ENCODE measurements at regions not wholly inside any gene's neighbourhood (a gene's known extent, or its start where the extent isn't known, plus 50 kb on each side); places are given as distances from the start of the nearest gene placed in this dataset.

GRCh38 chr15:95684126-95684525, 646.4 kb upstream of the NR2F2 start:
- no peak overlapping the region for H3K9ac ChIP-seq (ENCODE audit: low read depth, low read length, poor library complexity, severe bottlenecking)
- no peak overlapping the region for H3K4me3 ChIP-seq (ENCODE audit: low read length, poor library complexity, severe bottlenecking)
- no peaks in the 10 kb centered on the region for H3K79me2 ChIP-seq (ENCODE audit: insufficient read depth, low read length)
- H3F3A ChIP-seq (ENCODE audit: low read depth), result no peaks in the 10 kb centered on the region
- no peak overlapping the region for H2AFZ ChIP-seq (ENCODE audit: low read length)
- H3K9me3 ChIP-seq (ENCODE audit: insufficient read depth, low read depth, low read length), result no peaks in the 10 kb centered on the region
- no peaks in the 10 kb centered on the region for H3K9me2 ChIP-seq (replicated peaks; ENCODE audit: low read depth, low read length)
- no peaks in the 10 kb centered on the region for H3K4me1 ChIP-seq (ENCODE audit: insufficient read depth, low read length, poor library complexity, severe bottlenecking)
- no peak overlapping the region for H3K4me2 ChIP-seq (ENCODE audit: low read depth, low read length, poor library complexity, severe bottlenecking)
- H3K27me3 ChIP-seq (ENCODE audit: insufficient read depth, low read length, poor library complexity, severe bottlenecking), result peaks cover 5% of the 10 kb centered on the region
- no peaks in the 10 kb centered on the region for H4K20me1 ChIP-seq (ENCODE audit: insufficient read depth, low read length, poor library complexity, severe bottlenecking)
- TF ChIP-seq CTCF (conservative IDR thresholded peaks at IDR 0.05; ENCODE audit: low read length), result no peak
- no peak for TF ChIP-seq EZH2phosphoT487 (IDR thresholded peaks at IDR 0.05; ENCODE audit: borderline replicate concordance)
- no peaks in the 10 kb centered on the region for H3K36me3 ChIP-seq (ENCODE audit: insufficient read depth, low read length)

- H2AFZ ChIP-seq (ENCODE audit: low read length), result no peak overlapping the region
- no peak for TF ChIP-seq CTCF (conservative IDR thresholded peaks at IDR 0.05; ENCODE audit: low read length)
- TF ChIP-seq EZH2phosphoT487 (IDR thresholded peaks at IDR 0.05; ENCODE audit: borderline replicate concordance), result no peak
- H3F3A ChIP-seq (ENCODE audit: low read depth), result no peaks in the 10 kb centered on the region
Measured at GRCh38 chr15:95684693-95685115, 645.8 kb upstream of the NR2F2 start.

GRCh38 chr15:95687061-95687460, 643.4 kb upstream of the NR2F2 start:
- Histone ChIP-seq H3K9me2 (replicated peaks; ENCODE audit: low read depth, low read length) (no peaks in the 10 kb centered on the region), H2AFZ (ENCODE audit: low read length) (no peak overlapping the region), H3K79me2 (ENCODE audit: insufficient read depth, low read length) (no peaks in the 10 kb centered on the region)

More at GRCh38 chr15:95684693-95685115, 645.8 kb upstream of the NR2F2 start:
- Histone ChIP-seq H3K36me3 (ENCODE audit: insufficient read depth, low read length) (no peaks in the 10 kb centered on the region), H3K4me3 (ENCODE audit: low read length, poor library complexity, severe bottlenecking) (no peak overlapping the region), H3K9me2 (replicated peaks; ENCODE audit: low read depth, low read length) (no peaks in the 10 kb centered on the region), H3K9me3 (ENCODE audit: insufficient read depth, low read depth, low read length) (no peaks in the 10 kb centered on the region), H3K4me1 (ENCODE audit: insufficient read depth, low read length, poor library complexity, severe bottlenecking) (no peaks in the 10 kb centered on the region), H4K20me1 (ENCODE audit: insufficient read depth, low read length, poor library complexity, severe bottlenecking) (no peaks in the 10 kb centered on the region), H3K9ac (ENCODE audit: low read depth, low read length, poor library complexity, severe bottlenecking) (no peak overlapping the region), H3K79me2 (ENCODE audit: insufficient read depth, low read length) (no peaks in the 10 kb centered on the region), H3K27me3 (ENCODE audit: insufficient read depth, low read length, poor library complexity, severe bottlenecking) (peaks cover 5% of the 10 kb centered on the region), H3K4me2 (ENCODE audit: low read depth, low read length, poor library complexity, severe bottlenecking) (no peak overlapping the region)

More at GRCh38 chr15:95687061-95687460, 643.4 kb upstream of the NR2F2 start:
- H3K9ac ChIP-seq (ENCODE audit: low read depth, low read length, poor library complexity, severe bottlenecking), result no peak overlapping the region
- H3K27me3 ChIP-seq (ENCODE audit: insufficient read depth, low read length, poor library complexity, severe bottlenecking), result peaks cover 5% of the 10 kb centered on the region
- TF ChIP-seq EZH2phosphoT487 (IDR thresholded peaks at IDR 0.05; ENCODE audit: borderline replicate concordance) (no peak), CTCF (conservative IDR thresholded peaks at IDR 0.05; ENCODE audit: low read length) (no peak)
- no peaks in the 10 kb centered on the region for H3K9me3 ChIP-seq (ENCODE audit: insufficient read depth, low read depth, low read length)
- no peaks in the 10 kb centered on the region for H3K36me3 ChIP-seq (ENCODE audit: insufficient read depth, low read length)
- H4K20me1 ChIP-seq (ENCODE audit: insufficient read depth, low read length, poor library complexity, severe bottlenecking), result no peaks in the 10 kb centered on the region
- H3K4me2 ChIP-seq (ENCODE audit: low read depth, low read length, poor library complexity, severe bottlenecking), result no peak overlapping the region
- no peaks in the 10 kb centered on the region for H3F3A ChIP-seq (ENCODE audit: low read depth)
- H3K4me3 ChIP-seq (ENCODE audit: low read length, poor library complexity, severe bottlenecking), result no peak overlapping the region
- no peaks in the 10 kb centered on the region for H3K4me1 ChIP-seq (ENCODE audit: insufficient read depth, low read length, poor library complexity, severe bottlenecking)
